Vagina (tissue), 2 donors: ENCODE measurements at regions not wholly inside any gene's neighbourhood (a gene's known extent, or its start where the extent isn't known, plus 50 kb on each side); places are given as distances from the start of the nearest gene placed in this dataset.

Source experiments
- DNase-seq, 2 donors: peaks; one replicate each; pipeline ENCODE4 v3.0.0-alpha.2; 2017; ENCODE audit errors: extremely low spot score in 2 of 2
- H3K27ac ChIP-seq: fragments of 200-600 bp; sonication (generic); one replicate; pipeline ENCODE4 v1.5.1; 2019
- H3K27me3 ChIP-seq: fragments of 200-600 bp; sonication (generic); one replicate; pipeline ENCODE4 v1.5.1; 2019
- H3K36me3 ChIP-seq, 2 donors: fragments of 200-600 bp; sonication (generic); one replicate each; pipeline ENCODE4 v1.5.1; 2017 to 2019
- H3K4me1 ChIP-seq: fragments of 200-600 bp; sonication (generic); one replicate; pipeline ENCODE4 v1.5.1; 2019
- H3K4me3 ChIP-seq, 2 donors: fragments of 200-600 bp; sonication (generic); 1 replicate in 1 of 2; 2 replicates in 1 of 2; pipeline ENCODE4 v1.5.1; 2016 to 2019
- H3K9me3 ChIP-seq: fragments of 200-600 bp; sonication (generic); one replicate; pipeline ENCODE4 v1.5.1; 2019
- CTCF ChIP-seq, 3 experiments: fragments of 450-650 bp in 2 of 3; fragments of 200-600 bp in 1 of 3; sonication (generic) in 1 of 3; IDR thresholded peaks; one replicate each; pipeline ENCODE4 v1.5.1; 2017 to 2019; ENCODE audit warnings: antibody characterized with exemption in 3 of 3, mild to moderate bottlenecking in 2 of 3, moderate library complexity in 2 of 3
- POLR2A ChIP-seq, 2 donors: fragments of 450-650 bp; IDR thresholded peaks; one replicate each; pipeline ENCODE4 v1.6.1; 2017; ENCODE audit warnings: antibody characterized with exemption in 2 of 2, mild to moderate bottlenecking in 2 of 2, moderate library complexity in 2 of 2
- POLR2AphosphoS5 ChIP-seq, 2 donors: sonication (generic); formaldehyde crosslinking; IDR thresholded peaks; one replicate each; pipeline ENCODE4 v1.9.0; 2017; ENCODE audit warnings: antibody characterized with exemption in 2 of 2, mild to moderate bottlenecking in 2 of 2, low read depth in 1 of 2; ENCODE audit not compliant: insufficient read depth in 1 of 2
- intact Hi-C: fragments of 100-400 bp; cut with DNase I; formaldehyde crosslinking; loops from one replicate; pipeline ENCODE4 v1.15.1; 2023

- H3K36me3 ChIP-seq = no peaks in the 10 kb centered on the region
- H3K27me3 ChIP-seq = no peaks in the 10 kb centered on the region
- TF ChIP-seq POLR2AphosphoS5 (IDR thresholded peaks at IDR 0.05; ENCODE audit: insufficient read depth in 1 of 2, low read depth in 1 of 2) (no peak), CTCF (IDR thresholded peaks at IDR 0.05) (no peak), POLR2A (IDR thresholded peaks at IDR 0.05) (no peak)
- H3K4me1 ChIP-seq = no peaks in the 10 kb centered on the region
- intact Hi-C loops = no loop called here
- DNase-seq = no peak
- no peak overlapping the region for H3K4me3 ChIP-seq
- H3K27ac ChIP-seq = no peak overlapping the region
- no peaks in the 10 kb centered on the region for H3K9me3 ChIP-seq
These were observed 1215.4 kb downstream of the PCDH9 start for GRCh38 chr13:66014771-66015170.

- no peaks in the 10 kb centered on the region for H3K36me3 ChIP-seq
- DNase-seq = no peak
- no peak overlapping the region for H3K4me3 ChIP-seq
- no peaks in the 10 kb centered on the region for H3K9me3 ChIP-seq
- no peaks in the 10 kb centered on the region for H3K4me1 ChIP-seq
- intact Hi-C loops = no loop called here
- no peaks in the 10 kb centered on the region for H3K27me3 ChIP-seq
- no peak for TF ChIP-seq POLR2A (IDR thresholded peaks at IDR 0.05)
- no peak for TF ChIP-seq CTCF (IDR thresholded peaks at IDR 0.05)
- no peak for TF ChIP-seq POLR2AphosphoS5 (IDR thresholded peaks at IDR 0.05; ENCODE audit: insufficient read depth in 1 of 2, low read depth in 1 of 2)
- no peak overlapping the region for H3K27ac ChIP-seq
These were observed 1220.9 kb downstream of the PCDH9 start for GRCh38 chr13:66009241-66009640.

- intact Hi-C loops = no loop called here
- no peak overlapping the region for H3K4me3 ChIP-seq
- no peak overlapping the region for H3K27ac ChIP-seq
- H3K27me3 ChIP-seq = no peaks in the 10 kb centered on the region
- H3K4me1 ChIP-seq = no peaks in the 10 kb centered on the region
- no peak for DNase-seq
- no peaks in the 10 kb centered on the region for H3K9me3 ChIP-seq
- no peaks in the 10 kb centered on the region for H3K36me3 ChIP-seq
- TF ChIP-seq POLR2A (IDR thresholded peaks at IDR 0.05) (no peak), CTCF (IDR thresholded peaks at IDR 0.05) (no peak), POLR2AphosphoS5 (IDR thresholded peaks at IDR 0.05; ENCODE audit: insufficient read depth in 1 of 2, low read depth in 1 of 2) (no peak)
These were observed 1226.6 kb downstream of the PCDH9 start for GRCh38 chr13:66003558-66003957.

- H3K36me3 ChIP-seq = no peaks in the 10 kb centered on the region
- H3K27me3 ChIP-seq = no peaks in the 10 kb centered on the region
- H3K9me3 ChIP-seq = no peaks in the 10 kb centered on the region
- H3K4me3 ChIP-seq = no peak overlapping the region
- no peak overlapping the region for H3K27ac ChIP-seq
- intact Hi-C loops = no loop called here
- TF ChIP-seq CTCF (IDR thresholded peaks at IDR 0.05) = no peak
- no peak for TF ChIP-seq POLR2A (IDR thresholded peaks at IDR 0.05)
- no peak for TF ChIP-seq POLR2AphosphoS5 (IDR thresholded peaks at IDR 0.05; ENCODE audit: insufficient read depth in 1 of 2, low read depth in 1 of 2)
- no peak for DNase-seq
- H3K4me1 ChIP-seq = no peaks in the 10 kb centered on the region
These were observed 1229.0 kb downstream of the PCDH9 start for GRCh38 chr13:66001140-66001539.

GRCh38 chr13:65999411-65999810, 1230.7 kb downstream of the PCDH9 start:
- intact Hi-C loops = no loop called here
- H3K27ac ChIP-seq = no peak overlapping the region
- H3K27me3 ChIP-seq = no peaks in the 10 kb centered on the region
- no peak overlapping the region for H3K4me3 ChIP-seq
- H3K36me3 ChIP-seq = no peaks in the 10 kb centered on the region
- DNase-seq = no peak
- no peak for TF ChIP-seq POLR2A (IDR thresholded peaks at IDR 0.05)
- no peak for TF ChIP-seq POLR2AphosphoS5 (IDR thresholded peaks at IDR 0.05; ENCODE audit: insufficient read depth in 1 of 2, low read depth in 1 of 2)
- no peak for TF ChIP-seq CTCF (IDR thresholded peaks at IDR 0.05)
- H3K4me1 ChIP-seq = no peaks in the 10 kb centered on the region
- H3K9me3 ChIP-seq = no peaks in the 10 kb centered on the region
